B cell (primary cell): ENCODE measurements at regions not wholly inside any gene's neighbourhood (a gene's known extent, or its start where the extent isn't known, plus 50 kb on each side); places are given as distances from the start of the nearest gene placed in this dataset.

Experiments used
- ATAC-seq: fragments of 200-7000 bp; cut with Tn5 transposase; one replicate; pipeline ENCODE4 v1.10.0; 2021; ENCODE audit warnings: low read depth, mild to moderate bottlenecking, moderate number of reproducible peaks, moderate library complexity
- CTCF ChIA-PET: fragments of 350-600 bp; sonication (Branson Sonifier 250); formaldehyde crosslinking; loops from one replicate; lab custom pipeline; 2021; ENCODE audit warnings: antibody characterized with exemption, inconsistent platforms; lab: Charles Lee
- POLR2A ChIA-PET: fragments of 350-600 bp; sonication (Branson Sonifier 250); formaldehyde crosslinking; loops from one replicate; lab custom pipeline; 2021; ENCODE audit warnings: antibody characterized with exemption; lab: Charles Lee
- DNase-seq: peaks from one replicate; pipeline ENCODE4 v3.0.0; 2013
- H2AFZ ChIP-seq: 2 replicates; pipeline ENCODE4 v1.6.1; 2012; ENCODE audit warnings: mild to moderate bottlenecking, low read depth, low read length; ENCODE audit not compliant: insufficient read depth, poor library complexity, severe bottlenecking
- H3K27ac ChIP-seq, 2 donors: 1 replicate in 1 of 2; 2 replicates in 1 of 2; pipeline ENCODE4 v1.5.1; 2012 to 2013; ENCODE audit warnings: low read length in 2 of 2, mild to moderate bottlenecking in 2 of 2, moderate library complexity in 1 of 2
- H3K27me3 ChIP-seq, 4 experiments: fragments of 200-600 bp in 1 of 4; sonication (generic) in 1 of 4; replicated peaks in 1 of 4; 1 replicate in 2 of 4; 2 replicates in 2 of 4; pipeline versions ENCODE4 v1.6.1 to v1.7.0; 2013 to 2016; ENCODE audit warnings: low read length in 3 of 4, mild to moderate bottlenecking in 2 of 4, mixed read lengths in 1 of 4, moderate library complexity in 1 of 4; ENCODE audit not compliant: insufficient read depth in 4 of 4, control insufficient read depth in 3 of 4; ENCODE audit errors: control extremely low read depth in 1 of 4
- H3K36me3 ChIP-seq, 2 experiments: replicated peaks in 1 of 2; 1 replicate in 1 of 2; 2 replicates in 1 of 2; pipeline versions ENCODE4 v1.6.1 to v1.7.1; 2013; ENCODE audit warnings: low read length in 1 of 2; ENCODE audit not compliant: insufficient read depth in 2 of 2, control insufficient read depth in 1 of 2; ENCODE audit errors: control extremely low read depth in 1 of 2, extremely low read depth in 1 of 2
- H3K4me1 ChIP-seq, 2 donors: fragments of 200-600 bp in 1 of 2; sonication (generic) in 1 of 2; 1 replicate in 1 of 2; 2 replicates in 1 of 2; pipeline versions ENCODE4 v1.5.1 to v1.6.1; 2013 to 2017; ENCODE audit warnings: low read length in 2 of 2; ENCODE audit not compliant: control insufficient read depth in 2 of 2, insufficient read depth in 2 of 2
- H3K4me2 ChIP-seq: replicated peaks from 2 replicates; pipeline ENCODE3; 2012; ENCODE audit warnings: mild to moderate bottlenecking, low read depth, low read length; ENCODE audit not compliant: poor library complexity, severe bottlenecking
- H3K4me3 ChIP-seq, 5 experiments: fragments of 200-600 bp in 1 of 5; sonication (generic) in 1 of 5; 1 replicate in 3 of 5; 2 replicates in 2 of 5; pipeline versions ENCODE4 v1.5.1 to v1.7.0; 2011 to 2016; ENCODE audit warnings: low read length in 4 of 5, mild to moderate bottlenecking in 4 of 5, low read depth in 2 of 5, control low read depth in 1 of 5, moderate library complexity in 1 of 5; ENCODE audit not compliant: insufficient read depth in 1 of 5; ENCODE audit errors: control extremely low read depth in 1 of 5, extremely low read depth in 1 of 5
- H3K79me2 ChIP-seq: fragments of 200-600 bp; sonication (generic); one replicate; pipeline ENCODE4 v1.6.0; 2016; ENCODE audit warnings: low read length; ENCODE audit not compliant: control insufficient read depth, insufficient read depth
- H3K9ac ChIP-seq: fragments of 200-600 bp; sonication (generic); 2 replicates; pipeline ENCODE4 v1.6.1; 2017; ENCODE audit warnings: mild to moderate bottlenecking, low read length, moderate library complexity
- H3K9me3 ChIP-seq, 3 donors: one replicate each; pipeline versions ENCODE4 v1.6.1 to v1.7.1; 2013; ENCODE audit warnings: low read length in 2 of 3; ENCODE audit not compliant: control insufficient read depth in 2 of 3, insufficient read depth in 1 of 3; ENCODE audit errors: control extremely low read depth in 1 of 3
- H4K20me1 ChIP-seq: 2 replicates; pipeline ENCODE4 v1.6.0; 2012; ENCODE audit warnings: mild to moderate bottlenecking, low read length; ENCODE audit not compliant: insufficient read depth, control insufficient read depth, poor library complexity, severe bottlenecking
- H3K27ac Mint-ChIP-seq: one replicate; pipeline ENCODE4 v1.8.0; 2021; ENCODE audit warnings: mixed read lengths
- H3K27me3 Mint-ChIP-seq: one replicate; pipeline ENCODE4 v1.8.0; 2021; ENCODE audit warnings: mixed read lengths
- H3K4me1 Mint-ChIP-seq: one replicate; pipeline ENCODE4 v1.8.0; 2021; ENCODE audit warnings: mixed read lengths
- H3K4me3 Mint-ChIP-seq: one replicate; pipeline ENCODE4 v1.8.0; 2021; ENCODE audit warnings: mixed read lengths
- H3K9me3 Mint-ChIP-seq: one replicate; pipeline ENCODE4 v1.8.0; 2022; ENCODE audit warnings: mixed read lengths; ENCODE audit not compliant: insufficient read depth
- CTCF ChIP-seq: fragments of 200-600 bp; IDR thresholded peaks from one replicate; pipeline ENCODE4 v1.8.0; 2022; ENCODE audit warnings: antibody characterized with exemption, mild to moderate bottlenecking
- EZH2 ChIP-seq: IDR thresholded peaks from 2 replicates; pipeline ENCODE4 v1.6.1; 2012; ENCODE audit warnings: borderline replicate concordance, low read depth, mild to moderate bottlenecking, moderate library complexity, low read length; ENCODE audit not compliant: insufficient read depth, poor library complexity, severe bottlenecking
- WGBS: methylation state at CpG from one replicate; pipeline ENCODE4 v1.1.5; 2013; ENCODE audit warnings: missing lambda C conversion rate; ENCODE audit not compliant: insufficient coverage; 5-methylcytosine and 5-hydroxymethylcytosine counted together
- intact Hi-C: fragments of 100-400 bp; cut with micrococcal nuclease; formaldehyde crosslinking; loops from one replicate; pipeline ENCODE4 v1.10.0; 2022

- Histone ChIP-seq H3K4me1 (no peaks in the 10 kb centered on the region), H3K9me3 (peaks cover 0 to 2% (median 0%) of the 10 kb centered on the region in 3 donors), H3K9ac (no peak overlapping the region), H3K79me2 (no peaks in the 10 kb centered on the region), H4K20me1 (no peaks in the 10 kb centered on the region), H2AFZ (no peak overlapping the region), H3K4me3 (no peak overlapping the region), H3K27me3 (no peaks in the 10 kb centered on the region), H3K4me2 (no peak overlapping the region), H3K36me3 (no peaks in the 10 kb centered on the region), H3K27ac (no peak overlapping the region)
- CTCF ChIA-PET: no interaction called here
- TF ChIP-seq EZH2 (no peak), CTCF (no peak)
- H3K27me3 Mint-ChIP-seq: no peaks in the 10 kb centered on the region
- POLR2A ChIA-PET: no interaction called here
- WGBS: 85% methylated on average over 2 of the region's 3 CpGs
- no peak for ATAC-seq
- H3K4me3 Mint-ChIP-seq: no peak overlapping the region
- H3K4me1 Mint-ChIP-seq: no peaks in the 10 kb centered on the region
- no peaks in the 10 kb centered on the region for H3K9me3 Mint-ChIP-seq
- no peak overlapping the region for H3K27ac Mint-ChIP-seq
- DNase-seq: no peak
- intact Hi-C loops: no loop called here
Observed at GRCh38 chr7:32169228-32169627, 99.0 kb upstream of the PDE1C start.

- ChIA-PET POLR2A (no interaction called here), CTCF (no interaction called here)
- Mint-ChIP-seq H3K27ac (no peak overlapping the region), H3K27me3 (no peaks in the 10 kb centered on the region), H3K4me3 (no peak overlapping the region), H3K9me3 (no peaks in the 10 kb centered on the region), H3K4me1 (no peaks in the 10 kb centered on the region)
- H3K36me3 ChIP-seq: no peaks in the 10 kb centered on the region
- H3K9me3 ChIP-seq: no peaks in the 10 kb centered on the region
- no peak overlapping the region for H3K4me2 ChIP-seq
- intact Hi-C loops: no loop called here
- no peaks in the 10 kb centered on the region for H3K27me3 ChIP-seq
- TF ChIP-seq EZH2 (no peak), CTCF (no peak)
- H3K27ac ChIP-seq: no peak overlapping the region
- no peak for ATAC-seq
- no peaks in the 10 kb centered on the region for H4K20me1 ChIP-seq
- no peak overlapping the region for H3K9ac ChIP-seq
- no peak overlapping the region for H3K4me3 ChIP-seq
- H2AFZ ChIP-seq: no peak overlapping the region
- DNase-seq: no peak
- H3K79me2 ChIP-seq: no peaks in the 10 kb centered on the region
- H3K4me1 ChIP-seq: no peaks in the 10 kb centered on the region
Observed at GRCh38 chr7:32167815-32168214, 97.6 kb upstream of the PDE1C start.
